ENCODE measurements at regions not wholly inside any gene's neighbourhood (a gene's known extent, or its start where the extent isn't known, plus 50 kb on each side); places are given as distances from the start of the nearest gene placed in this dataset.

- no peak for TF ChIP-seq CTCF (IDR thresholded peaks at IDR 0.05)
- TF ChIP-seq POLR2A (IDR thresholded peaks at IDR 0.05) = no peak
- TF ChIP-seq EP300 (IDR thresholded peaks at IDR 0.05) = no peak
- no peak for TF ChIP-seq POLR2AphosphoS5 (IDR thresholded peaks at IDR 0.05)
Measured at GRCh38 chr3:103690536-103690935, 1255.7 kb downstream of the ZPLD1 start.

Measured in sigmoid colon (tissue), 4 donors.